Astrocyte (in vitro differentiated cells and primary cell): ENCODE measurements at regions not wholly inside any gene's neighbourhood (a gene's known extent, or its start where the extent isn't known, plus 50 kb on each side); places are given as distances from the start of the nearest gene placed in this dataset.

Source experiments
- DNase-seq: peaks from one replicate; pipeline ENCODE4 v3.0.0-alpha.2; 2010; ENCODE audit warnings: low read depth
- FAIRE-seq: peaks from 2 replicates; lab custom pipeline; 2011; peaks lifted over from hg19 to GRCh38; lab: Jason Lieb, UNC
- H2AFZ ChIP-seq: 2 replicates; pipeline ENCODE4 v1.6.0; 2012; ENCODE audit warnings: low read depth, low read length, inconsistent platforms
- H3K27ac ChIP-seq: 2 replicates; pipeline ENCODE4 v1.5.1; 2011; ENCODE audit warnings: low read depth, low read length, inconsistent platforms
- H3K27me3 ChIP-seq: 2 replicates; pipeline ENCODE4 v1.6.0; 2011; ENCODE audit warnings: low read length, inconsistent platforms; ENCODE audit not compliant: insufficient read depth
- H3K36me3 ChIP-seq: 2 replicates; pipeline ENCODE4 v1.5.1; 2011; ENCODE audit warnings: low read length, inconsistent platforms; ENCODE audit not compliant: insufficient read depth
- H3K4me1 ChIP-seq: 2 replicates; pipeline ENCODE4 v1.5.1; 2011; ENCODE audit warnings: low read length, inconsistent platforms; ENCODE audit not compliant: insufficient read depth
- H3K4me2 ChIP-seq: 2 replicates; pipeline ENCODE4 v1.6.0; 2012; ENCODE audit warnings: low read length, inconsistent platforms
- H3K4me3 ChIP-seq: 2 replicates; pipeline ENCODE4 v1.5.1; 2011; ENCODE audit warnings: low read depth, mild to moderate bottlenecking, low read length, inconsistent platforms; ENCODE audit not compliant: insufficient read depth
- H3K79me2 ChIP-seq: 2 replicates; pipeline ENCODE4 v1.6.0; 2012; ENCODE audit warnings: mild to moderate bottlenecking, low read length, inconsistent platforms; ENCODE audit not compliant: insufficient read depth
- H3K9ac ChIP-seq: 2 replicates; pipeline ENCODE4 v1.6.0; 2012; ENCODE audit warnings: mild to moderate bottlenecking, low read length, inconsistent platforms
- H3K9me3 ChIP-seq: 2 replicates; pipeline ENCODE4 v1.5.1; 2012; ENCODE audit warnings: low read depth, mild to moderate bottlenecking, low read length, inconsistent platforms; ENCODE audit not compliant: insufficient read depth
- H4K20me1 ChIP-seq: 2 replicates; pipeline ENCODE4 v1.6.0; 2012; ENCODE audit warnings: low read length, inconsistent platforms; ENCODE audit not compliant: insufficient read depth
- H3K27ac Mint-ChIP-seq: one replicate; pipeline ENCODE4 v1.8.0; 2021; ENCODE audit warnings: mild to moderate bottlenecking, mixed read lengths; ENCODE audit not compliant: unreplicated experiment
- H3K27me3 Mint-ChIP-seq: one replicate; pipeline ENCODE4 v1.8.0; 2021; ENCODE audit warnings: low read depth, mixed read lengths; ENCODE audit not compliant: unreplicated experiment
- H3K36me3 Mint-ChIP-seq: one replicate; pipeline ENCODE4 v1.8.0; 2021; ENCODE audit warnings: low read depth, mixed read lengths; ENCODE audit not compliant: unreplicated experiment
- H3K4me1 Mint-ChIP-seq: one replicate; pipeline ENCODE4 v1.8.0; 2021; ENCODE audit warnings: low read depth, mixed read lengths; ENCODE audit not compliant: unreplicated experiment
- H3K4me3 Mint-ChIP-seq: one replicate; pipeline ENCODE4 v1.8.0; 2021; ENCODE audit warnings: mild to moderate bottlenecking, moderate library complexity, mixed read lengths; ENCODE audit not compliant: unreplicated experiment
- H3K9me3 Mint-ChIP-seq: one replicate; pipeline ENCODE4 v1.8.0; 2021; ENCODE audit warnings: mild to moderate bottlenecking, mixed read lengths; ENCODE audit not compliant: unreplicated experiment
- CTCF ChIP-seq: IDR thresholded peaks from 2 replicates; pipeline ENCODE4 v1.5.1; 2011; ENCODE audit warnings: low read depth, mild to moderate bottlenecking, inconsistent platforms, low read length, moderate library complexity; ENCODE audit not compliant: insufficient read depth
- EZH2 ChIP-seq: IDR thresholded peaks from 2 replicates; pipeline ENCODE4 v1.6.1; 2012; ENCODE audit warnings: mild to moderate bottlenecking, low read length, inconsistent platforms; ENCODE audit not compliant: insufficient read depth

- TF ChIP-seq EZH2 (no peak), CTCF (no peak)
- Mint-ChIP-seq H3K36me3 (no peaks in the 10 kb centered on the region), H3K27ac (no peak overlapping the region), H3K4me1 (no peaks in the 10 kb centered on the region), H3K4me3 (no peak overlapping the region), H3K9me3 (no peaks in the 10 kb centered on the region), H3K27me3 (no peaks in the 10 kb centered on the region)
- no peaks in the 10 kb centered on the region for H3K79me2 ChIP-seq
- H3K27ac ChIP-seq: no peak overlapping the region
- H3K27me3 ChIP-seq: no peaks in the 10 kb centered on the region
- H3K4me3 ChIP-seq: no peak overlapping the region
- no peaks in the 10 kb centered on the region for H4K20me1 ChIP-seq
- no peak overlapping the region for H3K4me2 ChIP-seq
- H3K9ac ChIP-seq: no peak overlapping the region
- H3K9me3 ChIP-seq: no peaks in the 10 kb centered on the region
- no peak for DNase-seq
- no peak for FAIRE-seq
- no peaks in the 10 kb centered on the region for H3K36me3 ChIP-seq
- no peak overlapping the region for H2AFZ ChIP-seq
- no peaks in the 10 kb centered on the region for H3K4me1 ChIP-seq
These were observed 842.8 kb upstream of the CNTN5 start for GRCh38 chr11:98177925-98178324.

- Mint-ChIP-seq H3K9me3 (no peaks in the 10 kb centered on the region), H3K4me3 (no peak overlapping the region), H3K27me3 (no peaks in the 10 kb centered on the region), H3K27ac (no peak overlapping the region), H3K36me3 (no peaks in the 10 kb centered on the region), H3K4me1 (no peaks in the 10 kb centered on the region)
- no peak overlapping the region for H3K9ac ChIP-seq
- no peak for FAIRE-seq
- H3K4me1 ChIP-seq: no peaks in the 10 kb centered on the region
- H3K9me3 ChIP-seq: no peaks in the 10 kb centered on the region
- no peaks in the 10 kb centered on the region for H3K36me3 ChIP-seq
- H3K27ac ChIP-seq: no peak overlapping the region
- H2AFZ ChIP-seq: no peak overlapping the region
- H4K20me1 ChIP-seq: no peaks in the 10 kb centered on the region
- H3K79me2 ChIP-seq: no peaks in the 10 kb centered on the region
- no peak for TF ChIP-seq CTCF
- TF ChIP-seq EZH2: no peak
- no peak overlapping the region for H3K4me2 ChIP-seq
- no peak for DNase-seq
- no peak overlapping the region for H3K4me3 ChIP-seq
- H3K27me3 ChIP-seq: no peaks in the 10 kb centered on the region
These were observed 840.2 kb upstream of the CNTN5 start for GRCh38 chr11:98180511-98180910.

- no peak overlapping the region for H3K4me3 Mint-ChIP-seq
- no peak overlapping the region for H3K27ac Mint-ChIP-seq
- H3K27ac ChIP-seq: no peak overlapping the region
- H3K9me3 Mint-ChIP-seq: no peaks in the 10 kb centered on the region
- H3K27me3 Mint-ChIP-seq: no peaks in the 10 kb centered on the region
- no peak for FAIRE-seq
- H3K4me2 ChIP-seq: no peak overlapping the region
- H3K4me1 ChIP-seq: no peaks in the 10 kb centered on the region
- no peaks in the 10 kb centered on the region for H3K4me1 Mint-ChIP-seq
- DNase-seq: no peak
- H4K20me1 ChIP-seq: no peaks in the 10 kb centered on the region
- H3K27me3 ChIP-seq: no peaks in the 10 kb centered on the region
- H3K4me3 ChIP-seq: no peak overlapping the region
- H3K36me3 Mint-ChIP-seq: no peaks in the 10 kb centered on the region
- H3K79me2 ChIP-seq: no peaks in the 10 kb centered on the region
- no peak overlapping the region for H3K9ac ChIP-seq
- no peaks in the 10 kb centered on the region for H3K36me3 ChIP-seq
- no peak overlapping the region for H2AFZ ChIP-seq
- TF ChIP-seq CTCF (no peak), EZH2 (no peak)
- no peaks in the 10 kb centered on the region for H3K9me3 ChIP-seq
These were observed 839.8 kb upstream of the CNTN5 start for GRCh38 chr11:98180921-98181320.
